ENCODE measurements at regions not wholly inside any gene's neighbourhood (a gene's known extent, or its start where the extent isn't known, plus 50 kb on each side); places are given as distances from the start of the nearest gene placed in this dataset.

DNA sequence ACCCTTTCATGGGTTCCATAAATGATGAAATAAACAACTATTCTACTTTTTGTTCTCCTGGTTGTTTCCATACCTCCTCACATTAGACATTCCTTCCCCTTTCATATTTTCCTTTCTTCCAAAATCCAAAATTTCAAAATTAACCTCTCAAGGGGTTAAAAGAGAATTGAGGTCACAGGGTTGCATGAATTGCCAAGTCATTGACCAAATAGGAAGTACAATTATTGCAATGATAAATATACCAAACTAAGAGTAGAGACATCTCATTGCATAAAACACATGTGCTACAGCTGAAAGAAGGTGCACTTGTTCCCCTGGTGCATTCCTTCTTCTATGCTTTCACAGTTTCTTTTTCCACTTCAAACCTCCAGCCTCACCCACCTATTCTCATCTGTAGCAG is 136.1 kb downstream of the KCTD12 start:
- H3K56ac ChIP-seq (ENCODE audit: insufficient read length, low read depth, low read length): no peak overlapping the region
- H3K27ac Mint-ChIP-seq: no peak overlapping the region
- no peaks in the 10 kb centered on the region for H3K36me3 Mint-ChIP-seq (ENCODE audit: insufficient read depth in 1 of 3, low read depth in 3 of 3)
- no peak overlapping the region for H3K4me3 Mint-ChIP-seq
- no peak overlapping the region for H3K14ac ChIP-seq (ENCODE audit: insufficient read depth, low read length)
- H3K4me2 ChIP-seq (ENCODE audit: insufficient read depth, insufficient read length, low read length): no peak overlapping the region
- no peaks in the 10 kb centered on the region for H3K79me1 ChIP-seq (ENCODE audit: insufficient read depth, low read depth, low read length, poor library complexity, severe bottlenecking)
- H2AFZ ChIP-seq (ENCODE audit: low read length): no peak overlapping the region
- H3K79me2 ChIP-seq (ENCODE audit: insufficient read depth, low read length): no peaks in the 10 kb centered on the region
- H3K27me3 Mint-ChIP-seq (ENCODE audit: low read depth): no peaks in the 10 kb centered on the region
- no peaks in the 10 kb centered on the region for H3K23me2 ChIP-seq (ENCODE audit: insufficient read length, low read depth, low read length, poor library complexity, severe bottlenecking)
- H2BK12ac ChIP-seq (ENCODE audit: insufficient read length, low read depth, low read length): no peak overlapping the region
- H3K23ac ChIP-seq (ENCODE audit: insufficient read length, low read depth, low read length): no peak overlapping the region
- H3K9ac ChIP-seq (ENCODE audit: extremely low read depth, insufficient read length, low read length): no peak overlapping the region
- H3K9me3 ChIP-seq (ENCODE audit: control insufficient read depth, low read depth, low read length): no peaks in the 10 kb centered on the region
- H4K20me1 ChIP-seq (ENCODE audit: control insufficient read depth, insufficient read depth, insufficient read length): no peaks in the 10 kb centered on the region
- H3K4me1 Mint-ChIP-seq: peaks cover 8 to 9% of the 10 kb centered on the region in 2 experiments
- no peak overlapping the region for H4K8ac ChIP-seq (replicated peaks; ENCODE audit: insufficient read length, low read depth, low read length)
- H3K9me3 Mint-ChIP-seq: no peaks in the 10 kb centered on the region
- H4K91ac ChIP-seq (ENCODE audit: insufficient read length, low read depth, low read length): no peak overlapping the region
- H2BK15ac ChIP-seq (ENCODE audit: low read depth, low read length): no peak overlapping the region
- no peak overlapping the region for H2BK20ac ChIP-seq (ENCODE audit: low read depth, low read length, poor library complexity, severe bottlenecking)
- TF ChIP-seq, protein P1, sequence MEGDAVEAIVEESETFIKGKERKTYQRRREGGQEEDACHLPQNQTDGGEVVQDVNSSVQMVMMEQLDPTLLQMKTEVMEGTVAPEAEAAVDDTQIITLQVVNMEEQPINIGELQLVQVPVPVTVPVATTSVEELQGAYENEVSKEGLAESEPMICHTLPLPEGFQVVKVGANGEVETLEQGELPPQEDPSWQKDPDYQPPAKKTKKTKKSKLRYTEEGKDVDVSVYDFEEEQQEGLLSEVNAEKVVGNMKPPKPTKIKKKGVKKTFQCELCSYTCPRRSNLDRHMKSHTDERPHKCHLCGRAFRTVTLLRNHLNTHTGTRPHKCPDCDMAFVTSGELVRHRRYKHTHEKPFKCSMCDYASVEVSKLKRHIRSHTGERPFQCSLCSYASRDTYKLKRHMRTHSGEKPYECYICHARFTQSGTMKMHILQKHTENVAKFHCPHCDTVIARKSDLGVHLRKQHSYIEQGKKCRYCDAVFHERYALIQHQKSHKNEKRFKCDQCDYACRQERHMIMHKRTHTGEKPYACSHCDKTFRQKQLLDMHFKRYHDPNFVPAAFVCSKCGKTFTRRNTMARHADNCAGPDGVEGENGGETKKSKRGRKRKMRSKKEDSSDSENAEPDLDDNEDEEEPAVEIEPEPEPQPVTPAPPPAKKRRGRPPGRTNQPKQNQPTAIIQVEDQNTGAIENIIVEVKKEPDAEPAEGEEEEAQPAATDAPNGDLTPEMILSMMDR (conservative IDR thresholded peaks at IDR 0.05): no peak
- H3T11ph ChIP-seq (ENCODE audit: low read length): no peak overlapping the region
- no peak overlapping the region for H3K18ac ChIP-seq (ENCODE audit: insufficient read length, low read depth, low read length)
- H3K27me3 ChIP-seq (ENCODE audit: insufficient read depth, low read length): no peaks in the 10 kb centered on the region
- H3K27ac ChIP-seq (ENCODE audit: insufficient read length, low read depth, low read length): no peak overlapping the region
- no peak overlapping the region for H4K5ac ChIP-seq (ENCODE audit: insufficient read length, low read depth, low read length)
- no peaks in the 10 kb centered on the region for H3K4me1 ChIP-seq (ENCODE audit: insufficient read depth, low read length)
- no peak overlapping the region for H2BK120ac ChIP-seq (ENCODE audit: low read depth, low read length, poor library complexity, severe bottlenecking)
- H2BK5ac ChIP-seq (ENCODE audit: insufficient read length, low read length): no peak overlapping the region
- no peak for DNase-seq
- no peak overlapping the region for H3K4ac ChIP-seq (ENCODE audit: low read depth, low read length)
- H2AK5ac ChIP-seq (ENCODE audit: insufficient read length, low read length): no peak overlapping the region
